Vagina (tissue), 2 donors: ENCODE measurements at regions not wholly inside any gene's neighbourhood (a gene's known extent, or its start where the extent isn't known, plus 50 kb on each side); places are given as distances from the start of the nearest gene placed in this dataset.

Experiments
- DNase-seq, 2 donors: peaks; one replicate each; pipeline ENCODE4 v3.0.0-alpha.2; 2017; ENCODE audit errors: extremely low spot score in 2 of 2
- H3K27ac ChIP-seq: fragments of 200-600 bp; sonication (generic); one replicate; pipeline ENCODE4 v1.5.1; 2019
- H3K27me3 ChIP-seq: fragments of 200-600 bp; sonication (generic); one replicate; pipeline ENCODE4 v1.5.1; 2019
- H3K36me3 ChIP-seq, 2 donors: fragments of 200-600 bp; sonication (generic); one replicate each; pipeline ENCODE4 v1.5.1; 2017 to 2019
- H3K4me1 ChIP-seq: fragments of 200-600 bp; sonication (generic); one replicate; pipeline ENCODE4 v1.5.1; 2019
- H3K4me3 ChIP-seq, 2 donors: fragments of 200-600 bp; sonication (generic); 1 replicate in 1 of 2; 2 replicates in 1 of 2; pipeline ENCODE4 v1.5.1; 2016 to 2019
- H3K9me3 ChIP-seq: fragments of 200-600 bp; sonication (generic); one replicate; pipeline ENCODE4 v1.5.1; 2019
- CTCF ChIP-seq, 3 experiments: fragments of 450-650 bp in 2 of 3; fragments of 200-600 bp in 1 of 3; sonication (generic) in 1 of 3; IDR thresholded peaks; one replicate each; pipeline ENCODE4 v1.5.1; 2017 to 2019; ENCODE audit warnings: antibody characterized with exemption in 3 of 3, mild to moderate bottlenecking in 2 of 3, moderate library complexity in 2 of 3
- POLR2A ChIP-seq, 2 donors: fragments of 450-650 bp; IDR thresholded peaks; one replicate each; pipeline ENCODE4 v1.6.1; 2017; ENCODE audit warnings: antibody characterized with exemption in 2 of 2, mild to moderate bottlenecking in 2 of 2, moderate library complexity in 2 of 2
- POLR2AphosphoS5 ChIP-seq, 2 donors: sonication (generic); formaldehyde crosslinking; IDR thresholded peaks; one replicate each; pipeline ENCODE4 v1.9.0; 2017; ENCODE audit warnings: antibody characterized with exemption in 2 of 2, mild to moderate bottlenecking in 2 of 2, low read depth in 1 of 2; ENCODE audit not compliant: insufficient read depth in 1 of 2
- intact Hi-C: fragments of 100-400 bp; cut with DNase I; formaldehyde crosslinking; loops from one replicate; pipeline ENCODE4 v1.15.1; 2023

DNA sequence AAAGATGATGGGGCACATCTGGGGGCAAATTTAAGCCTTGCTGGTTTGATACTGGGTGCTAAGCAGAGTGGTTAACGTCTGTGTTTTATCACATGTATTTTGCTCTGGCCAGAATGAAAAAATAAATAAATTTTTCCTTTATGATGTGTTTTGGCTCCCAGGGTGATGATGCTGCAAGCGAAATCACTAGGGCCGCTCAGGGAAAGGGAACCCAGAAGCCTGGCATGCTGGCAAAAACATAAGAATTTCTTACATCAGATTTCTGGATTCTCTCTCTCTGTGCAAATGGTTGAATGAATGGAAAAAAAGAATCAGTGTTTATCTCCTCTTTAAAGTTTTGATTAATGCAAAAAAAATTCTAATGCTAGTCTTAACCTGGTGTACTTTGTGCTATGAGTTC lies 1975.2 kb upstream of the C9orf72 start:
- TF ChIP-seq CTCF (IDR thresholded peaks at IDR 0.05) = no peak
- no peak for TF ChIP-seq POLR2AphosphoS5 (IDR thresholded peaks at IDR 0.05; ENCODE audit: insufficient read depth in 1 of 2, low read depth in 1 of 2)
- TF ChIP-seq POLR2A (IDR thresholded peaks at IDR 0.05) = no peak
- DNase-seq = no peak
- H3K27ac ChIP-seq = no peak overlapping the region
- H3K4me3 ChIP-seq = no peak overlapping the region
- no peaks in the 10 kb centered on the region for H3K36me3 ChIP-seq
- intact Hi-C loops = no loop called here
- no peaks in the 10 kb centered on the region for H3K9me3 ChIP-seq
- H3K4me1 ChIP-seq = no peaks in the 10 kb centered on the region
- no peaks in the 10 kb centered on the region for H3K27me3 ChIP-seq

DNA sequence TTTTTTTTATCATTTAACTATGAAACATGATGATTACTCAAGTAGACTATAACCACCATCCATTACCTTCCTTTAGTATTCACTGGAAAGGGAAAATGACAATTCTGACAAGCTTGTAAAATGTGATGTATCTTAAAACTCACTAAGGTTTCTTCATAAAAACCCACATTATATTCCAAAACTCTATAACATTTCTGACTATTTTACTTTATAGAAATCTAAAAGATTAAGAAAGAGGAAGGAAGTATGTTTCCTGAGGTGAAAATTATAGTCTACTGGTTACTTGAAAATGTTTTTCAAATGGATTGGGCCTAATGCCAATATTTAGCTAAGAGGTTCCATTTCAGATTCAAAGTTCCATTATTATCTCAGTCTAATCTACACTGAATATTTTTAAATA lies 1982.2 kb upstream of the C9orf72 start:
- H3K27me3 ChIP-seq = no peaks in the 10 kb centered on the region
- intact Hi-C loops = no loop called here
- no peak overlapping the region for H3K27ac ChIP-seq
- DNase-seq = no peak
- no peaks in the 10 kb centered on the region for H3K9me3 ChIP-seq
- TF ChIP-seq POLR2A (IDR thresholded peaks at IDR 0.05) (no peak), POLR2AphosphoS5 (IDR thresholded peaks at IDR 0.05; ENCODE audit: insufficient read depth in 1 of 2, low read depth in 1 of 2) (no peak), CTCF (IDR thresholded peaks at IDR 0.05) (no peak)
- H3K4me3 ChIP-seq = no peak overlapping the region
- no peaks in the 10 kb centered on the region for H3K4me1 ChIP-seq
- H3K36me3 ChIP-seq = no peaks in the 10 kb centered on the region

GRCh38 chr9:29556317-29556716 lies 1983.0 kb upstream of the C9orf72 start:
- Histone ChIP-seq H3K9me3 (no peaks in the 10 kb centered on the region), H3K36me3 (no peaks in the 10 kb centered on the region), H3K27ac (no peak overlapping the region), H3K4me3 (no peak overlapping the region), H3K27me3 (no peaks in the 10 kb centered on the region), H3K4me1 (no peaks in the 10 kb centered on the region)
- TF ChIP-seq CTCF (IDR thresholded peaks at IDR 0.05) (no peak), POLR2AphosphoS5 (IDR thresholded peaks at IDR 0.05; ENCODE audit: insufficient read depth in 1 of 2, low read depth in 1 of 2) (no peak), POLR2A (IDR thresholded peaks at IDR 0.05) (no peak)
- intact Hi-C loops = no loop called here
- DNase-seq = no peak

DNA sequence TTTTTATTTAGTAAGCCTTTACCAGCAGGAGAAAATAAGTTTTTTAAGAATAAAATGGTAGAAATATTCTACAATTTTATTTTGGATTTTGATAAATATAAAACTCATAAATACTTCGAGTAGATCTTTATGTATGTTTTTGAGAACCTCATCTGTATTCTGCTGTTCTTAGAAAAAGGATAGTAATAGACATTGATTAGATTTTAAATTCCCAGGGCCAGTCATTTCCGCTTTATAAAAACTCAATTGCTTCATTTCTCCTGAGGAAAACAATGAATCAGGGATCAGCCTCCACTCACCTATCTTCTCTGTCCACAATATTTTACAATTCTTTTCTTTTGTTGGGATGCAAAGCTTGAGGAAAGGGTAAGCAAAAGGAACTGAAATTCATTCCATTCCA lies 1983.5 kb upstream of the C9orf72 start:
- no peak for DNase-seq
- intact Hi-C loops = no loop called here
- no peaks in the 10 kb centered on the region for H3K9me3 ChIP-seq
- no peak overlapping the region for H3K4me3 ChIP-seq
- H3K27me3 ChIP-seq = no peaks in the 10 kb centered on the region
- no peaks in the 10 kb centered on the region for H3K4me1 ChIP-seq
- no peak for TF ChIP-seq POLR2A (IDR thresholded peaks at IDR 0.05)
- TF ChIP-seq POLR2AphosphoS5 (IDR thresholded peaks at IDR 0.05; ENCODE audit: insufficient read depth in 1 of 2, low read depth in 1 of 2) = no peak
- no peak for TF ChIP-seq CTCF (IDR thresholded peaks at IDR 0.05)
- H3K36me3 ChIP-seq = no peaks in the 10 kb centered on the region
- no peak overlapping the region for H3K27ac ChIP-seq

DNA sequence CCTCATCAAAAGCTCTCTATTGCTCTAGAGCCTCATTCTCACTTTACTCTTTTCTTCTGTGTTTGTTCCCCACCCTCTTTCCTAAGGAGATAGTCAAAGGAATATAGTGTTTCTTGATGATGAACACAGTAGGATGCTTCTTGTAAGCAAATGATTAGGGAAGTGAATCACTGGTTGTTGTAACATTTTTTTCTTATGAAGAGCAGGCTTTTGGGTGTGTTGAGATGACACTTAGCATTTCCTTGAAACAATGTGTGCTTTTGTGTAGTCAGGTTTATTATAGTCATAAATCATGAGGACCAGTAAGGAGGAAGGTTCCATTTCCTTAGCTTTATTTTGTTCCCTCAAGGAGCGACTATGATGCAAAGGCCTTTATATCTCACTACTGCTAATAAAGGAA lies 1991.3 kb upstream of the C9orf72 start:
- TF ChIP-seq CTCF (IDR thresholded peaks at IDR 0.05) (no peak), POLR2AphosphoS5 (IDR thresholded peaks at IDR 0.05; ENCODE audit: insufficient read depth in 1 of 2, low read depth in 1 of 2) (no peak), POLR2A (IDR thresholded peaks at IDR 0.05) (no peak)
- no peaks in the 10 kb centered on the region for H3K36me3 ChIP-seq
- H3K27me3 ChIP-seq = no peaks in the 10 kb centered on the region
- DNase-seq = no peak
- no peak overlapping the region for H3K27ac ChIP-seq
- intact Hi-C loops = no loop called here
- no peaks in the 10 kb centered on the region for H3K9me3 ChIP-seq
- no peak overlapping the region for H3K4me3 ChIP-seq
- H3K4me1 ChIP-seq = no peaks in the 10 kb centered on the region
